ENCODE measurements at regions not wholly inside any gene's neighbourhood (a gene's known extent, or its start where the extent isn't known, plus 50 kb on each side); places are given as distances from the start of the nearest gene placed in this dataset.

- Histone ChIP-seq H3K36me3 (ENCODE audit: insufficient read depth, low read length) (no peaks in the 10 kb centered on the region), H3K27me3 (ENCODE audit: insufficient read depth, low read length) (no peaks in the 10 kb centered on the region), H3K9me3 (ENCODE audit: low read length) (no peaks in the 10 kb centered on the region), H3K4me3 (ENCODE audit: low read length) (no peak overlapping the region), H3K4me1 (ENCODE audit: insufficient read depth, low read length) (peaks cover 42% of the 10 kb centered on the region), H2AFZ (ENCODE audit: low read depth, low read length) (no peak overlapping the region)
These were observed 150.4 kb upstream of the CIBAR2 start for GRCh38 chr16:85262558-85263238.

GRCh38 chr16:85263239-85263585, 150.9 kb upstream of the CIBAR2 start:
- no peaks in the 10 kb centered on the region for H3K36me3 ChIP-seq (ENCODE audit: insufficient read depth, low read length)
- no peaks in the 10 kb centered on the region for H3K27me3 ChIP-seq (ENCODE audit: insufficient read depth, low read length)
- no peaks in the 10 kb centered on the region for H3K9me3 ChIP-seq (ENCODE audit: low read length)
- no peak overlapping the region for H3K4me3 ChIP-seq (ENCODE audit: low read length)
- H2AFZ ChIP-seq (ENCODE audit: low read depth, low read length) = no peak overlapping the region
- peaks cover 37% of the 10 kb centered on the region for H3K4me1 ChIP-seq (ENCODE audit: insufficient read depth, low read length)

- no peaks in the 10 kb centered on the region for H3K27me3 ChIP-seq (ENCODE audit: insufficient read depth, low read length)
- peaks cover 22% of the 10 kb centered on the region for H3K4me1 ChIP-seq (ENCODE audit: insufficient read depth, low read length)
- H3K36me3 ChIP-seq (ENCODE audit: insufficient read depth, low read length) = no peaks in the 10 kb centered on the region
- H2AFZ ChIP-seq (ENCODE audit: low read depth, low read length) = no peak overlapping the region
- H3K9me3 ChIP-seq (ENCODE audit: low read length) = no peaks in the 10 kb centered on the region
- H3K4me3 ChIP-seq (ENCODE audit: low read length) = no peak overlapping the region
These were observed 152.5 kb upstream of the CIBAR2 start for GRCh38 chr16:85264752-85265151.

GRCh38 chr16:85265161-85265784, 153.0 kb upstream of the CIBAR2 start:
- no peaks in the 10 kb centered on the region for H3K9me3 ChIP-seq (ENCODE audit: low read length)
- H3K4me1 ChIP-seq (ENCODE audit: insufficient read depth, low read length) = peaks cover 24% of the 10 kb centered on the region

GRCh38 chr16:85265810-85266209, 153.5 kb upstream of the CIBAR2 start:
- H3K9me3 ChIP-seq (ENCODE audit: low read length) = no peaks in the 10 kb centered on the region
- no peak overlapping the region for H3K4me3 ChIP-seq (ENCODE audit: low read length)
- H3K4me1 ChIP-seq (ENCODE audit: insufficient read depth, low read length) = peaks cover 26% of the 10 kb centered on the region
- H2AFZ ChIP-seq (ENCODE audit: low read depth, low read length) = no peak overlapping the region
- H3K27me3 ChIP-seq (ENCODE audit: insufficient read depth, low read length) = no peaks in the 10 kb centered on the region
- H3K36me3 ChIP-seq (ENCODE audit: insufficient read depth, low read length) = no peaks in the 10 kb centered on the region

More at GRCh38 chr16:85265161-85265784, 153.0 kb upstream of the CIBAR2 start:
- no peak overlapping the region for H2AFZ ChIP-seq (ENCODE audit: low read depth, low read length)
- no peak overlapping the region for H3K4me3 ChIP-seq (ENCODE audit: low read length)
- no peaks in the 10 kb centered on the region for H3K27me3 ChIP-seq (ENCODE audit: insufficient read depth, low read length)
- no peaks in the 10 kb centered on the region for H3K36me3 ChIP-seq (ENCODE audit: insufficient read depth, low read length)

GRCh38 chr16:85266857-85267256, 154.6 kb upstream of the CIBAR2 start:
- no peaks in the 10 kb centered on the region for H3K36me3 ChIP-seq (ENCODE audit: insufficient read depth, low read length)
- no peaks in the 10 kb centered on the region for H3K9me3 ChIP-seq (ENCODE audit: low read length)
- peaks cover 18% of the 10 kb centered on the region for H3K4me1 ChIP-seq (ENCODE audit: insufficient read depth, low read length)
- no peak overlapping the region for H2AFZ ChIP-seq (ENCODE audit: low read depth, low read length)
- no peaks in the 10 kb centered on the region for H3K27me3 ChIP-seq (ENCODE audit: insufficient read depth, low read length)
- H3K4me3 ChIP-seq (ENCODE audit: low read length) = no peak overlapping the region

- no peak overlapping the region for H2AFZ ChIP-seq (ENCODE audit: low read depth, low read length)
- no peaks in the 10 kb centered on the region for H3K27me3 ChIP-seq (ENCODE audit: insufficient read depth, low read length)
- no peak overlapping the region for H3K4me3 ChIP-seq (ENCODE audit: low read length)
- peaks cover 14% of the 10 kb centered on the region for H3K4me1 ChIP-seq (ENCODE audit: insufficient read depth, low read length)
- no peaks in the 10 kb centered on the region for H3K36me3 ChIP-seq (ENCODE audit: insufficient read depth, low read length)
- H3K9me3 ChIP-seq (ENCODE audit: low read length) = no peaks in the 10 kb centered on the region
These were observed 155.2 kb upstream of the CIBAR2 start for GRCh38 chr16:85267414-85267945.

GRCh38 chr16:85269165-85269564, 156.9 kb upstream of the CIBAR2 start:
- no peak overlapping the region for H2AFZ ChIP-seq (ENCODE audit: low read depth, low read length)
- no peaks in the 10 kb centered on the region for H3K36me3 ChIP-seq (ENCODE audit: insufficient read depth, low read length)
- H3K27me3 ChIP-seq (ENCODE audit: insufficient read depth, low read length) = no peaks in the 10 kb centered on the region
- no peaks in the 10 kb centered on the region for H3K9me3 ChIP-seq (ENCODE audit: low read length)
- peaks cover 15% of the 10 kb centered on the region for H3K4me1 ChIP-seq (ENCODE audit: insufficient read depth, low read length)
- H3K4me3 ChIP-seq (ENCODE audit: low read length) = no peak overlapping the region

GRCh38 chr16:85270374-85270773, 158.1 kb upstream of the CIBAR2 start:
- H3K36me3 ChIP-seq (ENCODE audit: insufficient read depth, low read length) = no peaks in the 10 kb centered on the region
- peaks cover 20% of the 10 kb centered on the region for H3K4me1 ChIP-seq (ENCODE audit: insufficient read depth, low read length)
- no peaks in the 10 kb centered on the region for H3K9me3 ChIP-seq (ENCODE audit: low read length)
- H3K4me3 ChIP-seq (ENCODE audit: low read length) = no peak overlapping the region
- H3K27me3 ChIP-seq (ENCODE audit: insufficient read depth, low read length) = peaks cover 4% of the 10 kb centered on the region
- no peak overlapping the region for H2AFZ ChIP-seq (ENCODE audit: low read depth, low read length)

- Histone ChIP-seq H3K27me3 (ENCODE audit: insufficient read depth, low read length) (peaks cover 5% of the 10 kb centered on the region), H2AFZ (ENCODE audit: low read depth, low read length) (no peak overlapping the region), H3K4me3 (ENCODE audit: low read length) (no peak overlapping the region), H3K4me1 (ENCODE audit: insufficient read depth, low read length) (peaks cover 24% of the 10 kb centered on the region), H3K9me3 (ENCODE audit: low read length) (no peaks in the 10 kb centered on the region), H3K36me3 (ENCODE audit: insufficient read depth, low read length) (no peaks in the 10 kb centered on the region)
These were observed 158.9 kb upstream of the CIBAR2 start for GRCh38 chr16:85271198-85271597.

GRCh38 chr16:85273293-85273692, 161.0 kb upstream of the CIBAR2 start:
- no peaks in the 10 kb centered on the region for H3K9me3 ChIP-seq (ENCODE audit: low read length)
- H3K4me3 ChIP-seq (ENCODE audit: low read length) = no peak overlapping the region
- H2AFZ ChIP-seq (ENCODE audit: low read depth, low read length) = no peak overlapping the region
- H3K4me1 ChIP-seq (ENCODE audit: insufficient read depth, low read length) = peaks cover 24% of the 10 kb centered on the region
- H3K36me3 ChIP-seq (ENCODE audit: insufficient read depth, low read length) = no peaks in the 10 kb centered on the region
- peaks cover 5% of the 10 kb centered on the region for H3K27me3 ChIP-seq (ENCODE audit: insufficient read depth, low read length)

GRCh38 chr16:85274501-85274900, 162.2 kb upstream of the CIBAR2 start:
- no peaks in the 10 kb centered on the region for H3K36me3 ChIP-seq (ENCODE audit: insufficient read depth, low read length)
- H3K9me3 ChIP-seq (ENCODE audit: low read length) = no peaks in the 10 kb centered on the region
- peaks cover 5% of the 10 kb centered on the region for H3K27me3 ChIP-seq (ENCODE audit: insufficient read depth, low read length)
- no peak overlapping the region for H3K4me3 ChIP-seq (ENCODE audit: low read length)
- no peak overlapping the region for H2AFZ ChIP-seq (ENCODE audit: low read depth, low read length)
- H3K4me1 ChIP-seq (ENCODE audit: insufficient read depth, low read length) = peaks cover 30% of the 10 kb centered on the region

- H3K36me3 ChIP-seq (ENCODE audit: insufficient read depth, low read length) = no peaks in the 10 kb centered on the region
- no peak overlapping the region for H3K4me3 ChIP-seq (ENCODE audit: low read length)
- H3K4me1 ChIP-seq (ENCODE audit: insufficient read depth, low read length) = peaks cover 28% of the 10 kb centered on the region
- no peak overlapping the region for H2AFZ ChIP-seq (ENCODE audit: low read depth, low read length)
- no peaks in the 10 kb centered on the region for H3K9me3 ChIP-seq (ENCODE audit: low read length)
- H3K27me3 ChIP-seq (ENCODE audit: insufficient read depth, low read length) = peaks cover 5% of the 10 kb centered on the region
These were observed 162.7 kb upstream of the CIBAR2 start for GRCh38 chr16:85274924-85275323.
